Keratinocyte (primary cell): ENCODE measurements at regions not wholly inside any gene's neighbourhood (a gene's known extent, or its start where the extent isn't known, plus 50 kb on each side); places are given as distances from the start of the nearest gene placed in this dataset.

Source experiments
- DNase-seq: peaks from one replicate; pipeline ENCODE4 v3.0.0-alpha.2; 2011; ENCODE audit warnings: low read depth, missing footprints, low spot score
- FAIRE-seq: peaks from 2 replicates; lab custom pipeline; 2011; peaks lifted over from hg19 to GRCh38; lab: Jason Lieb, UNC
- H2AFZ ChIP-seq: 2 replicates; pipeline ENCODE4 v1.6.0; 2012; ENCODE audit warnings: low read length, control low read depth, inconsistent platforms; ENCODE audit not compliant: control insufficient read depth
- H3K27ac ChIP-seq: 2 replicates; pipeline ENCODE4 v1.5.1; 2011; ENCODE audit warnings: low read length; ENCODE audit not compliant: control insufficient read depth, insufficient read depth
- H3K27me3 ChIP-seq: 3 replicates; pipeline ENCODE4 v1.6.0; 2011; ENCODE audit warnings: low read length; ENCODE audit not compliant: control insufficient read depth, insufficient read depth; ENCODE audit errors: extremely low read depth
- H3K36me3 ChIP-seq, 2 experiments: 2 replicates in 1 of 2; 3 replicates in 1 of 2; pipeline ENCODE4 v1.5.1; 2011; ENCODE audit warnings: low read length in 2 of 2, mild to moderate bottlenecking in 1 of 2; ENCODE audit not compliant: control insufficient read depth in 2 of 2, insufficient read depth in 2 of 2; ENCODE audit errors: extremely low read depth in 1 of 2
- H3K4me1 ChIP-seq: 3 replicates; pipeline ENCODE4 v1.5.1; 2011; ENCODE audit warnings: low read length; ENCODE audit not compliant: control insufficient read depth, insufficient read depth; ENCODE audit errors: extremely low read depth
- H3K4me2 ChIP-seq: 3 replicates; pipeline ENCODE4 v1.6.0; 2011; ENCODE audit warnings: low read depth, low read length; ENCODE audit not compliant: control insufficient read depth, insufficient read depth; ENCODE audit errors: extremely low read depth
- H3K4me3 ChIP-seq, 3 experiments: fragments of 200-600 bp in 1 of 3; sonication (generic) in 1 of 3; 2 replicates in 2 of 3; 3 replicates in 1 of 3; pipeline ENCODE4 v1.5.1; 2011 to 2016; ENCODE audit warnings: low read length in 3 of 3, mild to moderate bottlenecking in 3 of 3, control low read depth in 2 of 3, inconsistent platforms in 1 of 3, low read depth in 1 of 3, mixed read lengths in 1 of 3, mixed run types in 1 of 3, moderate library complexity in 1 of 3; ENCODE audit not compliant: control insufficient read depth in 2 of 3, insufficient read depth in 2 of 3; ENCODE audit errors: extremely low read depth in 1 of 3
- H3K79me2 ChIP-seq: 2 replicates; pipeline ENCODE4 v1.6.0; 2012; ENCODE audit warnings: low read length; ENCODE audit not compliant: control insufficient read depth, insufficient read depth
- H3K9ac ChIP-seq: 3 replicates; pipeline ENCODE4 v1.6.0; 2011; ENCODE audit warnings: low read length; ENCODE audit not compliant: control insufficient read depth, insufficient read depth; ENCODE audit errors: extremely low read depth
- H3K9me1 ChIP-seq: 3 replicates; pipeline ENCODE4 v1.6.0; 2011; ENCODE audit warnings: low read length; ENCODE audit not compliant: control insufficient read depth, insufficient read depth; ENCODE audit errors: extremely low read depth
- H3K9me3 ChIP-seq: 2 replicates; pipeline ENCODE4 v1.5.1; 2012; ENCODE audit warnings: low read depth, low read length; ENCODE audit not compliant: control insufficient read depth
- H4K20me1 ChIP-seq: 3 replicates; pipeline ENCODE4 v1.6.0; 2011; ENCODE audit warnings: low read length; ENCODE audit not compliant: control insufficient read depth, insufficient read depth; ENCODE audit errors: extremely low read depth
- EZH2 ChIP-seq: IDR thresholded peaks from one replicate; pipeline ENCODE4 v1.6.1; 2012; ENCODE audit warnings: inconsistent platforms, mild to moderate bottlenecking, low read length, moderate library complexity
- dilution Hi-C: fragments of 300-500 bp; cut with MboI; formaldehyde crosslinking; loops from one replicate; pipeline ENCODE4 v1.7.0; 2020; ENCODE audit warnings: low sequenced_read_pairs; ENCODE audit not compliant: extremely low pct_ligation_motif_present
- TF ChIP-seq, protein P1 (sequence below), 3 experiments: IDR thresholded peaks in 1 of 3; conservative IDR thresholded peaks in 1 of 3; optimal IDR thresholded peaks in 1 of 3; 2 replicates in 2 of 3; 3 replicates in 1 of 3; pipeline versions ENCODE3 to v1.5.1; 2011; ENCODE audit warnings: low read length in 3 of 3, mild to moderate bottlenecking in 3 of 3, moderate library complexity in 2 of 3, control low read depth in 1 of 3, inconsistent platforms in 1 of 3; ENCODE audit not compliant: insufficient read depth in 2 of 3; ENCODE audit errors: extremely low read depth in 1 of 3

DNA sequence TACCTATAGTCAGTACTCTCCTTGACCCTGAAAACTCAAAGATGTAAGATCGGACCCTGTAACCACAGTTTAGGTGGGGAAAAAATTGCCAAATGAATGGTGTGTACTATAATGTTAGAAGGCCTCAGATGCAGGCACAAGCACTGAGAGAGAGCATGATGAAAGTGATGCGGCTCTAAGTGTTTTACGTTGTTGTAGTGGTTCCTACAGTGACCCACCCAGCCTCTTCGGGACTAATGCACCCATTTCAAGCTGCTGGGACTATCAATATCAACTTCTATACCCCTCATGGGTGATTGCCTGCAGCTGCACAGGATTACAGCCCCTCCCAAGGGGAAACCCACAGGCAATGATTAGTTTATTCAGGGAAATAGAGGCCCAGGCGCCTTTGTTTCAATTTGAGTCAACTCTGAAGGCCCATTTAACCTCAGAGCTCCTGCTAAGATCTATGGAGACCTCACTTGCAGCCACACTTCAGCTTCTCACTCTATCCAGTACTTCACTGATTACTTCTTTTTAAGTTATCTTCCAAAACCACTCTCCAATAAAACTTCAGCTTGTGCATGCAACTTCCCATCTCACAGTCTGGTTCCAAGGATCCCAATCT is 340.7 kb downstream of the NR2F1-AS1 start:
- DNase-seq (no peak), FAIRE-seq (no peak)
- H3K4me3 ChIP-seq = no peak overlapping the region
- TF ChIP-seq, protein P1, sequence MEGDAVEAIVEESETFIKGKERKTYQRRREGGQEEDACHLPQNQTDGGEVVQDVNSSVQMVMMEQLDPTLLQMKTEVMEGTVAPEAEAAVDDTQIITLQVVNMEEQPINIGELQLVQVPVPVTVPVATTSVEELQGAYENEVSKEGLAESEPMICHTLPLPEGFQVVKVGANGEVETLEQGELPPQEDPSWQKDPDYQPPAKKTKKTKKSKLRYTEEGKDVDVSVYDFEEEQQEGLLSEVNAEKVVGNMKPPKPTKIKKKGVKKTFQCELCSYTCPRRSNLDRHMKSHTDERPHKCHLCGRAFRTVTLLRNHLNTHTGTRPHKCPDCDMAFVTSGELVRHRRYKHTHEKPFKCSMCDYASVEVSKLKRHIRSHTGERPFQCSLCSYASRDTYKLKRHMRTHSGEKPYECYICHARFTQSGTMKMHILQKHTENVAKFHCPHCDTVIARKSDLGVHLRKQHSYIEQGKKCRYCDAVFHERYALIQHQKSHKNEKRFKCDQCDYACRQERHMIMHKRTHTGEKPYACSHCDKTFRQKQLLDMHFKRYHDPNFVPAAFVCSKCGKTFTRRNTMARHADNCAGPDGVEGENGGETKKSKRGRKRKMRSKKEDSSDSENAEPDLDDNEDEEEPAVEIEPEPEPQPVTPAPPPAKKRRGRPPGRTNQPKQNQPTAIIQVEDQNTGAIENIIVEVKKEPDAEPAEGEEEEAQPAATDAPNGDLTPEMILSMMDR (optimal IDR thresholded peaks at IDR 0.05 in 1 of 3, IDR thresholded peaks at IDR 0.05 in 1 of 3, conservative IDR thresholded peaks at IDR 0.05 in 1 of 3; ENCODE audit: extremely low read depth in 1 of 3, insufficient read depth in 2 of 3, low read length in 3 of 3) = no peak
- no peak for TF ChIP-seq EZH2
- H3K4me2 ChIP-seq = no peak overlapping the region
- no peaks in the 10 kb centered on the region for H3K36me3 ChIP-seq
- H3K79me2 ChIP-seq = no peaks in the 10 kb centered on the region
- H3K9me1 ChIP-seq = no peaks in the 10 kb centered on the region
- H3K27ac ChIP-seq = no peak overlapping the region
- no peak overlapping the region for H2AFZ ChIP-seq
- H3K4me1 ChIP-seq = peaks cover 10% of the 10 kb centered on the region
- no peaks in the 10 kb centered on the region for H3K9me3 ChIP-seq
- no peak overlapping the region for H3K9ac ChIP-seq
- no peaks in the 10 kb centered on the region for H4K20me1 ChIP-seq
- no peaks in the 10 kb centered on the region for H3K27me3 ChIP-seq
- dilution Hi-C loops = no loop called here

- no peaks in the 10 kb centered on the region for H3K27me3 ChIP-seq
- no peaks in the 10 kb centered on the region for H3K9me3 ChIP-seq
- no peaks in the 10 kb centered on the region for H3K36me3 ChIP-seq
- H2AFZ ChIP-seq = peak overlapping the region; percentile 13
- peaks cover 10% of the 10 kb centered on the region for H3K4me1 ChIP-seq
- TF ChIP-seq, protein P1 (optimal IDR thresholded peaks at IDR 0.05 in 1 of 3, IDR thresholded peaks at IDR 0.05 in 1 of 3, conservative IDR thresholded peaks at IDR 0.05 in 1 of 3; ENCODE audit: extremely low read depth in 1 of 3, insufficient read depth in 2 of 3, low read length in 3 of 3) = no peak
- no peak for TF ChIP-seq EZH2
- dilution Hi-C loops = no loop called here
- no peaks in the 10 kb centered on the region for H4K20me1 ChIP-seq
- peak overlapping the region; percentile 60 for H3K4me2 ChIP-seq
- no peaks in the 10 kb centered on the region for H3K9me1 ChIP-seq
- peak; percentile 85 for FAIRE-seq
- H3K27ac ChIP-seq = peak overlapping the region; percentile 60
- no peak overlapping the region for H3K9ac ChIP-seq
- DNase-seq = peak; percentile 15
- no peaks in the 10 kb centered on the region for H3K79me2 ChIP-seq
- no peak overlapping the region for H3K4me3 ChIP-seq
These were observed 344.1 kb downstream of the NR2F1-AS1 start for GRCh38 chr5:93236807-93237421.
